Osteocyte (in vitro differentiated cells): ENCODE measurements at regions not wholly inside any gene's neighbourhood (a gene's known extent, or its start where the extent isn't known, plus 50 kb on each side); places are given as distances from the start of the nearest gene placed in this dataset.

Source experiments
- DNase-seq: peaks from one replicate; pipeline ENCODE4 v3.0.0; 2021; ENCODE audit warnings: mixed read lengths; ENCODE audit not compliant: unreplicated experiment; ENCODE audit errors: extremely low spot score
- H3K27ac Mint-ChIP-seq: one replicate; pipeline ENCODE4 v1.8.0; 2021; ENCODE audit warnings: mild to moderate bottlenecking, mixed read lengths; ENCODE audit not compliant: unreplicated experiment
- H3K27me3 Mint-ChIP-seq: one replicate; pipeline ENCODE4 v1.8.0; 2021; ENCODE audit warnings: mixed read lengths; ENCODE audit not compliant: unreplicated experiment
- H3K36me3 Mint-ChIP-seq: one replicate; pipeline ENCODE4 v1.8.0; 2021; ENCODE audit warnings: mixed read lengths; ENCODE audit not compliant: unreplicated experiment
- H3K4me1 Mint-ChIP-seq: one replicate; pipeline ENCODE4 v1.8.0; 2021; ENCODE audit warnings: mixed read lengths; ENCODE audit not compliant: unreplicated experiment
- H3K4me3 Mint-ChIP-seq: one replicate; pipeline ENCODE4 v1.8.0; 2021; ENCODE audit warnings: mild to moderate bottlenecking, moderate library complexity, mixed read lengths; ENCODE audit not compliant: unreplicated experiment
- H3K9me3 Mint-ChIP-seq: one replicate; pipeline ENCODE4 v1.8.0; 2021; ENCODE audit warnings: mixed read lengths; ENCODE audit not compliant: unreplicated experiment
- TF ChIP-seq, protein P1 (sequence below): fragments of 200-600 bp; sonication (generic); IDR thresholded peaks from 2 replicates; pipeline ENCODE4 v1.5.0; 2021; ENCODE audit warnings: antibody characterized with exemption, mild to moderate bottlenecking, moderate library complexity

GRCh38 chr3:44076221-44076829 lies 165.4 kb upstream of the TOPAZ1 start:
- TF ChIP-seq, protein P1, sequence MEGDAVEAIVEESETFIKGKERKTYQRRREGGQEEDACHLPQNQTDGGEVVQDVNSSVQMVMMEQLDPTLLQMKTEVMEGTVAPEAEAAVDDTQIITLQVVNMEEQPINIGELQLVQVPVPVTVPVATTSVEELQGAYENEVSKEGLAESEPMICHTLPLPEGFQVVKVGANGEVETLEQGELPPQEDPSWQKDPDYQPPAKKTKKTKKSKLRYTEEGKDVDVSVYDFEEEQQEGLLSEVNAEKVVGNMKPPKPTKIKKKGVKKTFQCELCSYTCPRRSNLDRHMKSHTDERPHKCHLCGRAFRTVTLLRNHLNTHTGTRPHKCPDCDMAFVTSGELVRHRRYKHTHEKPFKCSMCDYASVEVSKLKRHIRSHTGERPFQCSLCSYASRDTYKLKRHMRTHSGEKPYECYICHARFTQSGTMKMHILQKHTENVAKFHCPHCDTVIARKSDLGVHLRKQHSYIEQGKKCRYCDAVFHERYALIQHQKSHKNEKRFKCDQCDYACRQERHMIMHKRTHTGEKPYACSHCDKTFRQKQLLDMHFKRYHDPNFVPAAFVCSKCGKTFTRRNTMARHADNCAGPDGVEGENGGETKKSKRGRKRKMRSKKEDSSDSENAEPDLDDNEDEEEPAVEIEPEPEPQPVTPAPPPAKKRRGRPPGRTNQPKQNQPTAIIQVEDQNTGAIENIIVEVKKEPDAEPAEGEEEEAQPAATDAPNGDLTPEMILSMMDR, result no peak
- no peaks in the 10 kb centered on the region for H3K36me3 Mint-ChIP-seq
- H3K4me1 Mint-ChIP-seq, result peaks cover 16% of the 10 kb centered on the region
- H3K4me3 Mint-ChIP-seq, result no peak overlapping the region
- no peaks in the 10 kb centered on the region for H3K9me3 Mint-ChIP-seq
- DNase-seq, result peak; percentile 65
- peak overlapping the region; percentile 8 for H3K27ac Mint-ChIP-seq
- no peaks in the 10 kb centered on the region for H3K27me3 Mint-ChIP-seq

- Mint-ChIP-seq H3K27me3 (no peaks in the 10 kb centered on the region), H3K9me3 (no peaks in the 10 kb centered on the region), H3K4me3 (no peak overlapping the region), H3K36me3 (no peaks in the 10 kb centered on the region), H3K27ac (no peak overlapping the region), H3K4me1 (peaks cover 16% of the 10 kb centered on the region)
- TF ChIP-seq, protein P1, result peak; percentile 33
- peak; percentile 23 for DNase-seq
Measured at GRCh38 chr3:44077267-44077666, 164.4 kb upstream of the TOPAZ1 start.

DNA sequence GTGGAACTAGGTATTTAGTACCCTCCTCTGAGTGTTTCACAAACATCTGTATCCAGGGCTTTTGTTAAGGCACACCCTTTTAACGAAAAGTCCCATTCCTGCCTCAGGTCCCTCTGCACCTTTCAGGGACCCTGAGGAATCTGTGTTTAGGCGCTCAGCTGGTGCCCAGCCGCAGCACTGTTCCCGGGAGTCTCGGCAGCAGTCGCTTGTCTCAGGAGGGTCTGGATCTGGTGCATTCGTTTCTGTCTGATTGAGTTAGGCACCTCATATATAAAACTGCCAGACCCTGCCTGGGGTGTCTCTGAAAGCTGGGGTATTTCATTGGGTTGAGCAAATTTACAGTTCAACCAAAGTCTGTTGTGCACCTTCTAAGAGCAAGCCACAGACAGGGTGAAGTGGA lies 162.8 kb upstream of the TOPAZ1 start:
- Mint-ChIP-seq H3K27ac (no peak overlapping the region), H3K27me3 (no peaks in the 10 kb centered on the region)
- peak; percentile 67 for DNase-seq

DNA sequence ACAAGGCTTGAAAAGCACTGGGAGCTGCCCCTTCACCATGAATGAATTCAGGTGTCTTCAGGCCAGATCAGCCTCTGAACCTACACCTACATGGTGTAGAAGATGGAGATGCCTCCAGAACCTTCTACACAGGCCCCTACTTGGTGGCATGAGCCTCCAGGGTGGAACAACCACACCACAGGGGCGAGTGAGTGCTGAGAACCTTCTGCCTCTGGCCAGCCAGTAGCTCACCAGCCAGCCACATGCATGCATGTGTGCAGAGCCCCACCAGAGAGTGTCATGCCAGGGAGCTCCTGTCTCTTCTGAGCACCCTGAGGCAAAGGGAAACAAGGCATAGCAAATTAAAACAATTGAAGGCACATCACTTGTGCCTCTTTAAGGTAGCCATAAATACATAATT lies 161.8 kb upstream of the TOPAZ1 start:
- H3K27ac Mint-ChIP-seq, result no peak overlapping the region
- peaks cover 16% of the 10 kb centered on the region for H3K4me1 Mint-ChIP-seq
- no peak overlapping the region for H3K4me3 Mint-ChIP-seq
- no peaks in the 10 kb centered on the region for H3K27me3 Mint-ChIP-seq
- TF ChIP-seq, protein P1, result no peak
- no peaks in the 10 kb centered on the region for H3K9me3 Mint-ChIP-seq
- DNase-seq, result peak; percentile 53
- H3K36me3 Mint-ChIP-seq, result no peaks in the 10 kb centered on the region

More for the DNA sequence above, 162.8 kb upstream of the TOPAZ1 start:
- Mint-ChIP-seq H3K36me3 (no peaks in the 10 kb centered on the region), H3K4me3 (no peak overlapping the region), H3K9me3 (no peaks in the 10 kb centered on the region), H3K4me1 (peaks cover 16% of the 10 kb centered on the region)
- TF ChIP-seq, protein P1, result no peak

DNA sequence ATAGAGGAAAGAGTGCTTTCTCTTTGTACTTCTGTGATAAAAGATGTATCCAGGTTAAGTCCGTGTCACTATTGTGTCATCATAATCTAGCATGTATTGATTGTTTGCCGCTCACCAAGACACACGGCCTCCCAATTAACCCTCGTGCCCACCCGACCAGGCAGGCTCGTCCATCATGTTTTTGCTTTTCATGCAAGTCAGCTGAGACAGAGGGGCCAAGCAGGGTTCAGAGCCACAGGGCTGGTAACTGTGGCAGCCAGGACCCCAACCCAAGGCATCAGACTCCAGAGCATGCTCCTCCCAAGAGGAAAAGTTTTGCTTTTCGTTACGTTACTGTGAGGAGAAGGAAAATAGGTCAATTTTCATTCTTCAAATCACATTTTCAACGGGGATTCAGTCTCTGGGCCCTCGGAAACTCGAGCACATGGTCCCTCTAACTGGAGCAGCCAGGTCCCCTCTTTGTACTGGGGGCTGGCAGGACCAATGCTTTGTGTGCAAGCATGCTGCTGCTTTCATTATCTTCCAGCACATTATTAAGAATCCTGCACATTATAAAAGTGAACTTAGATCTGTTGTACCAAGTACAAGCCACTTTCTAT lies 161.1 kb upstream of the TOPAZ1 start:
- DNase-seq, result peak; percentile 27
- Mint-ChIP-seq H3K4me1 (peaks cover 14% of the 10 kb centered on the region), H3K36me3 (peaks cover 2% of the 10 kb centered on the region), H3K4me3 (no peak overlapping the region), H3K27me3 (no peaks in the 10 kb centered on the region), H3K27ac (no peak overlapping the region), H3K9me3 (no peaks in the 10 kb centered on the region)
- TF ChIP-seq, protein P1, result no peak
